Aorta (tissue), 5 donors: ENCODE measurements at regions not wholly inside any gene's neighbourhood (a gene's known extent, or its start where the extent isn't known, plus 50 kb on each side); places are given as distances from the start of the nearest gene placed in this dataset.

Experiments
- ATAC-seq: fragments of 200-7000 bp; cut with Tn5 transposase; one replicate; pipeline ENCODE4 v1.9.1; 2022; ENCODE audit warnings: moderate library complexity; ENCODE audit not compliant: low FRiP score
- DNase-seq, 2 donors: peaks; one replicate each; pipeline ENCODE4 v3.0.0-alpha.2; 2020
- H3K27ac ChIP-seq, 2 donors: one replicate each; pipeline ENCODE4 v1.5.1; 2013; ENCODE audit warnings: low read length in 2 of 2, mild to moderate bottlenecking in 2 of 2, moderate library complexity in 2 of 2, control low read depth in 1 of 2, inconsistent platforms in 1 of 2, low read depth in 1 of 2
- H3K27me3 ChIP-seq, 2 donors: one replicate each; pipeline ENCODE4 v1.6.1; 2013; ENCODE audit warnings: control low read depth in 1 of 2, low read length in 1 of 2, mild to moderate bottlenecking in 1 of 2, moderate library complexity in 1 of 2; ENCODE audit not compliant: insufficient read depth in 2 of 2, control insufficient read depth in 1 of 2
- H3K36me3 ChIP-seq, 2 donors: one replicate each; pipeline ENCODE4 v1.6.1; 2013; ENCODE audit warnings: control low read depth in 1 of 2, low read length in 1 of 2, mild to moderate bottlenecking in 1 of 2; ENCODE audit not compliant: insufficient read depth in 2 of 2, control insufficient read depth in 1 of 2
- H3K4me1 ChIP-seq, 2 donors: one replicate each; pipeline ENCODE4 v1.6.1; 2013; ENCODE audit warnings: low read length in 2 of 2, control low read depth in 1 of 2, mild to moderate bottlenecking in 1 of 2, moderate library complexity in 1 of 2; ENCODE audit not compliant: insufficient read depth in 2 of 2, control insufficient read depth in 1 of 2
- H3K4me3 ChIP-seq, 2 donors: one replicate each; pipeline ENCODE4 v1.5.1; 2013; ENCODE audit warnings: low read length in 2 of 2, control low read depth in 1 of 2, mild to moderate bottlenecking in 1 of 2
- H3K9me3 ChIP-seq: one replicate; pipeline ENCODE4 v1.6.1; 2013; ENCODE audit warnings: mild to moderate bottlenecking, low read length; ENCODE audit not compliant: control insufficient read depth
- WGBS, 2 donors: extraction: QIAGEN DNeasy Blood & Tissue Kit; methylation state at CpG; one replicate each; pipeline ENCODE4 v1.1.7; 2013; 5-methylcytosine and 5-hydroxymethylcytosine counted together
- intact Hi-C, 2 donors: fragments of 100-400 bp; cut with DNase I; formaldehyde crosslinking; loops; one replicate each; pipeline versions ENCODE4 v1.14.2 to v1.15.0; 2022
- donor health status: healthy with polysubstance abuse.
- donor health status: Bipolar disorder and iron deficiency.
- donor health status: DM: no; HTN: no; CAD: no.
- donor health status: DM: no; HTN: no; CAD: no.
- donor health status: DM: yes; HTN: yes; CAD: no.

DNA sequence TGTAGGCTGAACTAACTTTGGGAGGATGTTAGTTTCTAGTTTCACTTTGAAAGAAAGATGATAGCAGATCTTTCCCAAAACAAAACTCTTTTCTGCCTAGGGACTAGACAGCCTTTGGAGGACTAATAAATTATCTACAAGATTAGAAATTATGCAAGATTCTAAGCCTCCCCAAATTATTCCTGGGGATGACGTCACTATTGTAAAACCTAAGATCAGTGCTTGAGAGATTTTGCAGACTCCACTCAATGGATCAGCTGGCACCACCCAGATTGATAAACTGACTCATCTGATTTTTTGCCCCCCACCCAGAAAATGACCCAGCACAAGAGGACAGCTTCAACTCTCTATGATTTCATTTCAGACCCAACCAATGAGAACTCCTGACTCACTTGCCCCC is 1057.9 kb upstream of the DIAPH2 start:
- H3K36me3 ChIP-seq = no peaks in the 10 kb centered on the region
- 59 to 69% methylated on average over 1 of the region's 1 CpG for WGBS, 2 donors
- H3K27me3 ChIP-seq = no peaks in the 10 kb centered on the region
- H3K4me1 ChIP-seq = no peaks in the 10 kb centered on the region
- H3K27ac ChIP-seq = no peak overlapping the region
- no peak for ATAC-seq
- no peak overlapping the region for H3K4me3 ChIP-seq
- intact Hi-C loops = no loop called here
- no peaks in the 10 kb centered on the region for H3K9me3 ChIP-seq
- no peak for DNase-seq

DNA sequence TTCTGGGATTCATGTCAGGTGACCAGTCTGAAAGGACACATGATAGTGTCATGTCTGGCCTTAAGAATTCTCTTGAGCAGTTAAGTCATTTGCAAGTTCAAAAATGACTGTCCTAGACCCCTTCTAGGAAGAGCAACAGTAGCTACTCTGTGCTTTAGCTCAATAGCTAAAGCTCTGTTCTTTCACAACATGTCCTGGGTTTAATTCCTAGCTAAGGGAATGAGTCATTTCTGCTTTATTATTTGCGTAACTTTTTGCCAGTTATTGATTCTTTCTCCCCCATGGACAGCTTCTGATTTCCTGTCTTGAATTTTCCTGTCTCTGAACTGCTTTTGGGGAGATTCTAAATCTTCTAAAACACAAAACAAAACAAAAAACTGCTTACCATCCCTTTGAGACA is 1055.8 kb upstream of the DIAPH2 start:
- no peaks in the 10 kb centered on the region for H3K4me1 ChIP-seq
- H3K27ac ChIP-seq = no peak overlapping the region
- ATAC-seq (no peak), DNase-seq (no peak)
- H3K4me3 ChIP-seq = no peak overlapping the region
- H3K9me3 ChIP-seq = no peaks in the 10 kb centered on the region
- H3K27me3 ChIP-seq = no peaks in the 10 kb centered on the region
- H3K36me3 ChIP-seq = no peaks in the 10 kb centered on the region
- 90 to 93% methylated on average over 1 of the region's 1 CpG for WGBS, 2 donors
- intact Hi-C loops = no loop called here

DNA sequence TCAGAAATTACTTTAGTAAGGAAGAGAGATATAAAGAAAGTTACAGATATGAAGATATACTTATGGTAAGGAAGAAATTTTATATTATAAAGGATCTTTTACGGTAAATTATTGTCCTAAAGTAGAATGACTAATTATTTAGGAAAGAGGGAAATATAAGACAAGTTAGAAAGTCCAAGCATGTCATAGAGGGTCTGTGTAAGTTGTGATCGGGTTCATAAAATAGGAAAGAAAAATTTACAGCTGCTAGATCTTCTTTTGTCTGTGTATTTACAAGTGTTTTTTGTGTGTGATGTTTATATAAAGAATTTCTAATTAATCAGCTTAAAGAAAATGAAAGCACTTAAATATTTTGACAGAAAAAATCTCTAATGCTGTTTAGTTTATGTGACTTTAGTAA is 1054.9 kb upstream of the DIAPH2 start:
- 63 to 91% methylated on average over 2 of the region's 2 CpGs for WGBS, 2 donors

DNA sequence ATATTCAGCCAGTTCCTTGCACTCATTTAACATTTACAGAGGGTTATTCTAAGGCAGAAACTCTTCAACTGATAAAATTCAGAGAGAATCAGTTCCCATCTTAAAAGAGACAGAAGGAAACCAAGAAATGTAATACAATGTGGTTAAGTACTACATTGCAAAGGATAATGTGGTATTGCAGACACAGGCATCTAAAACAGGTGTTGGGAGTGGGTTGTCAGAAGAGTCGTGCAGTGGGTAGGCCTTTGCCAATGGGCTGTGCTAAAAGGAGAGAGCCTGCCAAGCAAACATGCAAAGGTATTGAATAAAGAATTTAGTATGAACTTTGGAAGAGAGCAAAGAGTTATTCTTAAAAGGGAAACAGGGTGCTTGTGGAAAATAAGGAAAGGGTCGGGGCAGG is 1044.4 kb upstream of the DIAPH2 start:
- ATAC-seq (no peak), DNase-seq (no peak)
- Histone ChIP-seq H3K27ac (no peak overlapping the region), H3K4me3 (no peak overlapping the region), H3K27me3 (no peaks in the 10 kb centered on the region), H3K9me3 (no peaks in the 10 kb centered on the region), H3K36me3 (no peaks in the 10 kb centered on the region), H3K4me1 (no peaks in the 10 kb centered on the region)
- intact Hi-C loops = no loop called here
- WGBS, 2 donors = 8 to 23% methylated on average over 2 of the region's 2 CpGs

More for the DNA sequence above, 1054.9 kb upstream of the DIAPH2 start:
- intact Hi-C loops = no loop called here
- Histone ChIP-seq H3K9me3 (no peaks in the 10 kb centered on the region), H3K4me1 (no peaks in the 10 kb centered on the region), H3K27ac (no peak overlapping the region), H3K27me3 (no peaks in the 10 kb centered on the region), H3K4me3 (no peak overlapping the region), H3K36me3 (no peaks in the 10 kb centered on the region)
- ATAC-seq (no peak), DNase-seq (no peak)

DNA sequence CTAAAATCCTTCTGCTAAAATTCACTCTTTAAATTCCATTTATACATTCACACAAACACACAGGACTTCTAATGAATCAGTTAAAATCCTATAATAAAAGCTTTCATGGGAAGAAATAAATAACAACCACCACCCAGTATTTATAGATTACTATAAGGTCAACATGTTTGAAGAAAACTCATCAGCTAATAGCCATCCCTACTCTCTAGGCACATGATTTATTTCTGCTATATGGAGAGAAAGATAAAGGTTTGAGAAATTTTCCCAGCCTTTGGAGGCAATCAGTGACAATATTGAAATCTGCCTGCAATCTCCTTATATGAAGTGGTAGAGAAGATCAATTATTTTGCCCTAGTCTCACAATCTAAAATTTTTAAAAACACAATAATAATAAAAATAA is 1038.9 kb upstream of the DIAPH2 start:
- intact Hi-C loops = no loop called here
- H3K9me3 ChIP-seq = no peaks in the 10 kb centered on the region
- no peak overlapping the region for H3K27ac ChIP-seq
- no peaks in the 10 kb centered on the region for H3K36me3 ChIP-seq
- DNase-seq = no peak
- H3K27me3 ChIP-seq = no peaks in the 10 kb centered on the region
- no peaks in the 10 kb centered on the region for H3K4me1 ChIP-seq
- no peak for ATAC-seq
- no peak overlapping the region for H3K4me3 ChIP-seq

DNA sequence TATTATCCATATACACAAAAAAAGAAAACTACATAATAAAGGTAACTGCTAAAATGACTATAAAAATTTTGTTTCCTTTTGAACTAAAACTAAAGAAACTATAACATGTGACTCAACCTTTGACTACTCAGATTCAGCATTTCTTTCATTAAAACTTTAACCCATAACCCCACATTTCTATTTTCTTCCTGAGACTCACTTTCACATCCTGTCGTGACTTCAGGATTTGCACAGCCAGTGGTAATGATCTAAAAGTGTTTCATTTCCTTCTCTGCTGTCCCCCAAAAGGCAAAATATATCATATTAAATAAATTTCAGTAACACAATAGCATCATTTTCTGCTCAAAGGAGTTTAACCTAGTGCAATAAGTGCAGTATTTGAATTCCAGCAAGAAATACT is 1022.4 kb upstream of the DIAPH2 start:
- no peaks in the 10 kb centered on the region for H3K36me3 ChIP-seq
- H3K4me1 ChIP-seq = no peaks in the 10 kb centered on the region
- no peaks in the 10 kb centered on the region for H3K9me3 ChIP-seq
- no peak overlapping the region for H3K4me3 ChIP-seq
- WGBS, 2 donors = 43 to 63% methylated on average over 1 of the region's 1 CpG
- H3K27ac ChIP-seq = no peak overlapping the region
- no peaks in the 10 kb centered on the region for H3K27me3 ChIP-seq
- ATAC-seq (no peak), DNase-seq (no peak)
- intact Hi-C loops = no loop called here

DNA sequence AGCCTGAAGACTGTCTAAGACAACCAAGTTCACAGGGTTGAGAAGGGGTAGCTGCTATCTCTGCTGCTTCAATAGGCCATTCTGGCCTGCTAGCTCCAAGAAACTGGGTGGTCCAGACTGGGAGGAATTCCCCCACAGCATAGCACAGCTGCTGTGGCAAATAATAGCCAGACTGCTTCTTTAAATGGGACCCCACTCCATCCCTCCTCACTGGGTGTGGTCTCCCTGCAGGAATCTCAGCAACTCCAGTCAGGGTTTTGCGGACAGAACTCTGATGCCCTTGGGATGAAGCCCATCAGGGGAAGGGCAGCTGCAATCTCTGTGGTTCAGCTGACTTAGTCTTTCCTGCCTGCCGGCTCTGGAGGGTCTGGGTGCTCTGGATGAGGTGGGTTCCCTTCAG is 1018.6 kb upstream of the DIAPH2 start:
- 64 to 79% methylated on average over 2 of the region's 2 CpGs for WGBS, 2 donors
- Histone ChIP-seq H3K27me3 (no peaks in the 10 kb centered on the region), H3K4me3 (no peak overlapping the region), H3K27ac (no peak overlapping the region), H3K36me3 (no peaks in the 10 kb centered on the region), H3K9me3 (no peaks in the 10 kb centered on the region), H3K4me1 (no peaks in the 10 kb centered on the region)
- intact Hi-C loops = no loop called here
- DNase-seq (no peak), ATAC-seq (no peak)

DNA sequence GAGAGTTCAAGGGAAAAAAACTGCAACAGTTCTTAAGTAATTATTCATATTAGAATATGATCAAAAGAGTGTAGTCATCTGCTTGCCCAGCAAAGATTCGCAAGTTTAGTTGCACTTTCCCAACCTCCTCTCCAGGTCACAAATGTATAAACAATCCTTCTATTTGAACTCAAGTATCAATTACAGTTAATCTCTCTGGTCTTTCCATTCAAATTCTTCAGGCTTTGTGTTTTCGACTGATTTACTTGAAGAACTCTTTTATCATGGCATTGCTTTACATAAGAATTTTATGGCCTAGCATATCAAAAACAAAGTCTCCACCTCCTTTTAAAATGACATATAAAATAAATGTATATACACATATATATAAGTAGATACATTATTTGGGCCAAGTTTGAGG is 1009.6 kb upstream of the DIAPH2 start:
- no peak overlapping the region for H3K27ac ChIP-seq
- H3K9me3 ChIP-seq = no peaks in the 10 kb centered on the region
- H3K27me3 ChIP-seq = no peaks in the 10 kb centered on the region
- no peak for DNase-seq
- ATAC-seq = no peak
- H3K4me1 ChIP-seq = no peaks in the 10 kb centered on the region
- H3K36me3 ChIP-seq = no peaks in the 10 kb centered on the region
- H3K4me3 ChIP-seq = no peak overlapping the region
- intact Hi-C loops = no loop called here
- WGBS, 2 donors = 84 to 93% methylated on average over 2 of the region's 2 CpGs

DNA sequence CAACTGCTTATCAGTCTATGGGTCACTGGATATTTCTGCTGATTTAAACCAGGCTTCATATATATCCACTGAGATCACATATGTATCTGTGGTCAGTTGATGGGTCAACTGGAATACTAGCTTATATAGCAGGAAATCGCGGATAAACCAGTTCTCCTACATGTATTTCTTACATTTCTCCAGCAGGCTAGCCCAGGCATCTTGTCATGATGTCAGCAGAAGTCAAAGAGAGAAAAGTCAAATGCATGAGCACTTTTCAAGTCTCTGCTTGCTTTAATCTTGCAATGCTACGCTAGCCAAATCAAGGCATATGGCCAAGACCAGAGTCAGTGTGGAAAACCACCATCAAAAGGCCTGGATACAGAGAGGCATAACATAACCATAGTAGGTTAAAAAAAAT is 1008.8 kb upstream of the DIAPH2 start:
- H3K9me3 ChIP-seq = no peaks in the 10 kb centered on the region
- H3K27me3 ChIP-seq = no peaks in the 10 kb centered on the region
- ATAC-seq (no peak), DNase-seq (no peak)
- no peaks in the 10 kb centered on the region for H3K36me3 ChIP-seq
- WGBS, 2 donors = 66 to 69% methylated on average over 3 of the region's 3 CpGs
- intact Hi-C loops = no loop called here
- H3K4me1 ChIP-seq = no peaks in the 10 kb centered on the region
- H3K27ac ChIP-seq = no peak overlapping the region
- no peak overlapping the region for H3K4me3 ChIP-seq
